Stimulated activated memory B cell treated with anti-CD40 and anti-IgM and Interleukin-4, amounts not matched to agents 10 μg/mL and 1 μg/mL and 100 μg/mL, for 72 hours (primary cell): ENCODE measurements at regions not wholly inside any gene's neighbourhood (a gene's known extent, or its start where the extent isn't known, plus 50 kb on each side); places are given as distances from the start of the nearest gene placed in this dataset.
A peak's percentile ranks its signal among the peaks of the same experiment; 100 is the strongest.

Experiments used
- ATAC-seq: fragments of 150-1000 bp; cut with Tn5 transposase; 2 replicates; pipeline ENCODE4 v1.10.0; 2021
- H3K27ac Mint-ChIP-seq: one replicate; pipeline ENCODE4 v1.8.0; 2022; ENCODE audit warnings: mild to moderate bottlenecking, mixed read lengths
- H3K27me3 Mint-ChIP-seq: one replicate; pipeline ENCODE4 v1.8.0; 2022; ENCODE audit warnings: mixed read lengths
- H3K36me3 Mint-ChIP-seq: one replicate; pipeline ENCODE4 v1.8.0; 2022; ENCODE audit warnings: mixed read lengths
- H3K4me1 Mint-ChIP-seq: one replicate; pipeline ENCODE4 v1.8.0; 2022; ENCODE audit warnings: mixed read lengths
- H3K4me3 Mint-ChIP-seq: one replicate; pipeline ENCODE4 v1.8.0; 2022; ENCODE audit warnings: mild to moderate bottlenecking, moderate library complexity, mixed read lengths
- H3K9me3 Mint-ChIP-seq: one replicate; pipeline ENCODE4 v1.8.0; 2022; ENCODE audit warnings: mixed read lengths

- H3K4me1 Mint-ChIP-seq: peaks cover 19% of the 10 kb centered on the region
- H3K9me3 Mint-ChIP-seq: peaks cover 10% of the 10 kb centered on the region
- peaks cover 34% of the 10 kb centered on the region for H3K27me3 Mint-ChIP-seq
- no peak overlapping the region for H3K4me3 Mint-ChIP-seq
- H3K36me3 Mint-ChIP-seq: no peaks in the 10 kb centered on the region
- no peak for ATAC-seq
- H3K27ac Mint-ChIP-seq: no peak overlapping the region
Measured at GRCh38 chr10:14412624-14413023, 81.9 kb upstream of the FRMD4A start.

GRCh38 chr10:14409856-14410458 lies 79.2 kb upstream of the FRMD4A start:
- no peak for ATAC-seq
- H3K4me1 Mint-ChIP-seq: peaks cover 20% of the 10 kb centered on the region
- peaks cover 43% of the 10 kb centered on the region for H3K27me3 Mint-ChIP-seq
- H3K36me3 Mint-ChIP-seq: no peaks in the 10 kb centered on the region
- peak overlapping the region; percentile 6 for H3K27ac Mint-ChIP-seq
- H3K4me3 Mint-ChIP-seq: no peak overlapping the region
- H3K9me3 Mint-ChIP-seq: peaks cover 10% of the 10 kb centered on the region

DNA sequence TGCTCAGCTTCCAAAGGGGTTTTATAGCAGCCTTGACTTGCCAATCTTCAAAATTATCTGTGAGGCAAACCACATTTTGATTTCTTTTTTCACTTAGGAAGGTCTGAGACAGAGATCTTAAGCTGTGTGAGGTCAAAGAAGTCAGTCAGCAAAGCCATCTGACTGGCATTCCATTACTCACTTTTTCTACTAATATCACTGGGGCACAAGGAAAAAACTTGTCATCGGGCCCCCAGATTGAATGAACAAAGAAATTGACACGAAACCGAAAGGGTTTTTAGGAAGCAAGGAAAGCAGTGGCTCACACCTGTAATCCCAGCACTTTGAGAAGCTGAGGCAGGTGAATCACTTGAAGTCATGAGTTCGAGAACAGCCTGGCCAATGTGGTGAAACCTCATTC lies 78.5 kb upstream of the FRMD4A start:
- no peaks in the 10 kb centered on the region for H3K36me3 Mint-ChIP-seq
- peaks cover 46% of the 10 kb centered on the region for H3K27me3 Mint-ChIP-seq
- H3K9me3 Mint-ChIP-seq: peaks cover 10% of the 10 kb centered on the region
- peak overlapping the region; percentile 6 for H3K27ac Mint-ChIP-seq
- H3K4me3 Mint-ChIP-seq: no peak overlapping the region
- no peak for ATAC-seq
- peaks cover 20% of the 10 kb centered on the region for H3K4me1 Mint-ChIP-seq

GRCh38 chr10:14408139-14408538 lies 77.4 kb upstream of the FRMD4A start:
- H3K4me1 Mint-ChIP-seq: peaks cover 20% of the 10 kb centered on the region
- ATAC-seq: no peak
- H3K27ac Mint-ChIP-seq: no peak overlapping the region
- H3K4me3 Mint-ChIP-seq: no peak overlapping the region
- no peaks in the 10 kb centered on the region for H3K36me3 Mint-ChIP-seq
- peaks cover 10% of the 10 kb centered on the region for H3K9me3 Mint-ChIP-seq
- peaks cover 42% of the 10 kb centered on the region for H3K27me3 Mint-ChIP-seq

GRCh38 chr10:14407567-14407966 lies 76.8 kb upstream of the FRMD4A start:
- Mint-ChIP-seq H3K27ac (no peak overlapping the region), H3K36me3 (no peaks in the 10 kb centered on the region), H3K9me3 (peaks cover 10% of the 10 kb centered on the region), H3K4me3 (no peak overlapping the region), H3K27me3 (peaks cover 45% of the 10 kb centered on the region), H3K4me1 (peaks cover 20% of the 10 kb centered on the region)
- no peak for ATAC-seq

GRCh38 chr10:14405076-14406065 lies 74.6 kb upstream of the FRMD4A start:
- no peaks in the 10 kb centered on the region for H3K36me3 Mint-ChIP-seq
- H3K9me3 Mint-ChIP-seq: peaks cover 7% of the 10 kb centered on the region
- H3K4me3 Mint-ChIP-seq: no peak overlapping the region
- H3K27me3 Mint-ChIP-seq: peaks cover 58% of the 10 kb centered on the region
- H3K27ac Mint-ChIP-seq: no peak overlapping the region
- H3K4me1 Mint-ChIP-seq: peaks cover 20% of the 10 kb centered on the region
- no peak for ATAC-seq

DNA sequence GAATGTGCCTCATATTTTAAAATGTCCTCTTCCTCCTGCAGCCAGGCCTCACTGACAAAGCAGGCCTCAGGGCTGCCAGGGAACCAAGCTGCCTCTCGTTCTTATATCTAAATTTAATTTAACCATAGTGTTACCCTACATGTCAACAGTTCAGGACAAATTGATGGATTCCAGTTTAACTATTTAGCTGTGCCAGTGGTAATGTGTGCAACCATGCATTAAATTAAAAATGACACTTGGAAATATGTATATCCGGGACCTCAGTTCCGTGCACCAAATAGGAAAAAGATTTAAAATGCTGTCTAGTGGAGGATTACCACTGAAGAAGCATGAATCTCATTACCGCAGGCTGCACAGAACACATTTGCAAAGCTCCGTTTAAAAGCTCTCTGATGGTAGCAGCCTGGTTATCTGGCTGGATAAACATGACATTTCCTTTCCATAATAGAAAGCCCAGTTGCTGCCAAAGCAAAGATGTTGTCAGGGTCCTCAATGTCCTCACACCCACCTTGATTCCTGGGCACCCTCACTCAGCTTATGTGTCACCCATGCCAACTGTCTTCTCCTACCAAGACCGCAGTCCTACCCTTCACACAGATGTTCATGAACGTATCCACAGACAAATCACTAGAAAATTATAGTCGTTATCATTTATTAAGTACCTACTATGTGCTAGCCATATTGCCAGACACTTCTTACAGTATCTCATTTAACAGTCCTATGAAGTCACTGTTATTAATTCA lies 73.3 kb upstream of the FRMD4A start:
- ATAC-seq: no peak
- Mint-ChIP-seq H3K27ac (no peak overlapping the region), H3K4me1 (peaks cover 9% of the 10 kb centered on the region), H3K9me3 (no peaks in the 10 kb centered on the region), H3K27me3 (peaks cover 68% of the 10 kb centered on the region), H3K4me3 (no peak overlapping the region), H3K36me3 (no peaks in the 10 kb centered on the region)

DNA sequence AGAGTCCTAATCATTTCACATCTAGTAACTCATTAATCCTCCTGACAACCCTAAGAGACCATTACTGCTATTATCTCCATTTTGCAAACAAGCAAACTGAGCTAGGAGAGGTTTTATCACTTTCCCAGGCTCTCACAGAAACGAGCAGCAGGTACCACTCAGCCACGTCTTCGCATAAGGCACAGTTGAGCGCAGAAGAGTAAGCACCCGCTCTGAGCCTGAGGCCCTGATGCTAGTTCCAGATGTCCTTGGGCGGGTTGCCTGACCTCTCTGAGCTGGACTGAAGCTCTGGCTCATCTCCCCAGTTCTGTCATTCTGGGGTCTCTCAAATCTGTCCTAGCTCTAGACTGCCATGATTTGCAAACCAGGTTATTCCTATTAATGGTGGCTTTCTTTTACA lies 72.6 kb upstream of the FRMD4A start:
- H3K36me3 Mint-ChIP-seq: no peaks in the 10 kb centered on the region
- H3K4me3 Mint-ChIP-seq: no peak overlapping the region
- peaks cover 9% of the 10 kb centered on the region for H3K4me1 Mint-ChIP-seq

DNA sequence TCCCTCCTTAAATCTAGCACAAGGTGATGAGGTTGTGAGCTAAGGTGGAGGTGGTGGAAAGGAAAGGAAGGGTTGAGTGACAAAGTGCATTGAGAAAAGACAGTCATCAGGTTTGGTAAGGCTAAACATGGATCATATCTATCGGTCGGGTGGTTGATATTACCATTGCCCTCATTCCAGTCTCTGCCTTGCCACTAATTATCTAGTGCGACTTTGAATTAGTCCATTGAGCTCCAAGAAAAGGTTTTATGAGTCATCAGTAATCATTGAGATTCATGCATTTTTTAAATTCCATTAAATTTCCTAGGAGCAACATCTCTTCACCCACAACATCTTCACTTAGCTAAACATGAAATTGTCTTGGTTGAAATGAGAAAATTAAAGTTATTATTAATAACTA lies 68.9 kb upstream of the FRMD4A start:
- no peak for ATAC-seq

More for the DNA sequence above, 72.6 kb upstream of the FRMD4A start:
- Mint-ChIP-seq H3K9me3 (no peaks in the 10 kb centered on the region), H3K27me3 (peaks cover 74% of the 10 kb centered on the region), H3K27ac (no peak overlapping the region)
- no peak for ATAC-seq

DNA sequence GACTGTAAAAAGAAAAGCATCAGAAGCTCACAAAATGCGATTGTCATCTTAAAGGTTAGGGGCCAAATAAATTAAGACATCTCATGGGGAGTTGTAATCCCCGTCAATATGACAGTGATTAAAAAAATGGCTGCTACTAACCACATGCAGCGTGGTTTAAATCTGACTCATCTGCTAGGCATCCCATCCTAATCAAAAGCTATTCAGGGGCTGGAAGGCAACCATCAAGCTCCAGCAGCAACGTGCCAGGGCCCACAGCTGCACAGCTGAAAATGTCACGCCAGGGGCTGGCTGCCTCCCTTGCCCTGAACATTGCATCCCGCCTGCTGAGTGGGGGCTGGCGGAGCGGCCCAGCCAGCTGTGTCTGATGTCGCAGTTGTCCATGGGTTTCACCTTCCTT lies 66.3 kb upstream of the FRMD4A start:
- peaks cover 6% of the 10 kb centered on the region for H3K36me3 Mint-ChIP-seq
- peaks cover 33% of the 10 kb centered on the region for H3K27me3 Mint-ChIP-seq
- ATAC-seq: no peak
- H3K4me3 Mint-ChIP-seq: no peak overlapping the region
- H3K4me1 Mint-ChIP-seq: no peaks in the 10 kb centered on the region
- no peak overlapping the region for H3K27ac Mint-ChIP-seq
- H3K9me3 Mint-ChIP-seq: no peaks in the 10 kb centered on the region

More for the DNA sequence above, 68.9 kb upstream of the FRMD4A start:
- H3K27me3 Mint-ChIP-seq: peaks cover 52% of the 10 kb centered on the region
- peaks cover 5% of the 10 kb centered on the region for H3K36me3 Mint-ChIP-seq
- H3K4me3 Mint-ChIP-seq: no peak overlapping the region
- H3K9me3 Mint-ChIP-seq: no peaks in the 10 kb centered on the region
- H3K4me1 Mint-ChIP-seq: no peaks in the 10 kb centered on the region
- no peak overlapping the region for H3K27ac Mint-ChIP-seq

DNA sequence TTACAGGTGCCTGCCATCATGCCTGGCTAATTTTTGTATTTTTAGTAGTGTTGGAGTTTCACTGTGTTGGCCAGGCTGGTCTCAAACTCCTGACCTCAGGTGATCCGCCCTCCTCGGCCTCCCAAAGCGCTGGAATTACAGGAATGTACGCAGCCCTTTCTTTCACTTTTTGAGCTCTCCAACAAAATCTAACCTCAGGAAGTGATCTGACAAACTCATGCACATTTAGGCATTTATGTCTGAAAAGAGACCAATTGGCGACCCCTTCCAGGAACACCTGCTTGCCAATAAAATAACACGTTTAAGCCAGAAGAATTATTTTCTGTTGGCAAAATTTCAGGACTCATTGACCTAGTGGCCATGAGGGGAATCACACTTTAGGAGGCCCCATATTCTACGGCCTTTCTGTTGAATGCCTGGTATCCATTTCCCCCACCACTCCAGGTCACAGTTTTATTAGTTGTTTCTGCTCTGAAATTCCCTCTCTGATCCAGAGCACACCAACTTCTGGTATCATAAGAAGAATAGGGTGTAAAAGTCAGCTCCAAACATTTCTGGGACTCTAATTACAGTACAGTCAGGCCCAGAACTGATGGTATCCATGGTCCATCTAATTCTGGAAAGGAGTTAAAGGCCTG lies 65.8 kb upstream of the FRMD4A start:
- no peak overlapping the region for H3K4me3 Mint-ChIP-seq
- no peaks in the 10 kb centered on the region for H3K4me1 Mint-ChIP-seq
- ATAC-seq: no peak
- H3K36me3 Mint-ChIP-seq: peaks cover 6% of the 10 kb centered on the region
- no peak overlapping the region for H3K27ac Mint-ChIP-seq
- H3K9me3 Mint-ChIP-seq: no peaks in the 10 kb centered on the region
- peaks cover 28% of the 10 kb centered on the region for H3K27me3 Mint-ChIP-seq

GRCh38 chr10:14394179-14394578 lies 63.5 kb upstream of the FRMD4A start:
- H3K27ac Mint-ChIP-seq: no peak overlapping the region

DNA sequence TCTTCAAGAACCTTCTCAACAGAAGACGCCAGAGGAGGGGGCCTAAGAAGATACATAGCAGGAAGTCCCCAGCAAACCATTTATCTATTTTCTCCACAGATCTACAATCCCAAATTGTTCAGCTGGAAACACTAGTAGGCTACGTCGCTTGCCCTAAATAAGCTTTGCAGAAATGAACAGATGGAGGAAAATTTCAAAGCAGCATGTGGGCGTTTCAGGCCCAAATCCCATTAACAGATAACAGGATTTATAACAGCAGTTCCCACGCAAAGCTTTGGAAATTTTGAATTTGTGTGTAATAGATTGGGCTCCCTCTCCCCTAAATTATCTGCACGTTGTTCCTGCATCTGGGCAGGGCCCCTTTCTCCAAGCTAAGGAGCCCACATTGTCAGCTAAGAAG lies 60.6 kb upstream of the FRMD4A start:
- Mint-ChIP-seq H3K27ac (no peak overlapping the region), H3K27me3 (peaks cover 14% of the 10 kb centered on the region), H3K4me3 (no peak overlapping the region), H3K4me1 (peaks cover 6% of the 10 kb centered on the region), H3K36me3 (peaks cover 6% of the 10 kb centered on the region), H3K9me3 (peaks cover 3% of the 10 kb centered on the region)
- no peak for ATAC-seq

More at GRCh38 chr10:14394179-14394578, 63.5 kb upstream of the FRMD4A start:
- H3K4me1 Mint-ChIP-seq: peaks cover 6% of the 10 kb centered on the region
- H3K36me3 Mint-ChIP-seq: peaks cover 6% of the 10 kb centered on the region
- H3K4me3 Mint-ChIP-seq: no peak overlapping the region
- no peaks in the 10 kb centered on the region for H3K9me3 Mint-ChIP-seq
- H3K27me3 Mint-ChIP-seq: peaks cover 8% of the 10 kb centered on the region
- ATAC-seq: no peak

GRCh38 chr10:14389981-14390590 lies 59.4 kb upstream of the FRMD4A start:
- peak; percentile 86 for ATAC-seq
- no peak overlapping the region for H3K27ac Mint-ChIP-seq
- H3K9me3 Mint-ChIP-seq: peaks cover 3% of the 10 kb centered on the region
- peaks cover 14% of the 10 kb centered on the region for H3K27me3 Mint-ChIP-seq
- H3K4me3 Mint-ChIP-seq: no peak overlapping the region
- H3K36me3 Mint-ChIP-seq: peaks cover 5% of the 10 kb centered on the region
- H3K4me1 Mint-ChIP-seq: peaks cover 8% of the 10 kb centered on the region
